ENCODE measurements at regions not wholly inside any gene's neighbourhood (a gene's known extent, or its start where the extent isn't known, plus 50 kb on each side); places are given as distances from the start of the nearest gene placed in this dataset.
"Not testable (repeated sequence)": the region's sequence is repeated elsewhere in the genome, so short reads cannot be mapped to it uniquely, and the experiment has no call there.

- no peak for DNase-seq (ENCODE audit: low spot score)
Measured at GRCh38 chr22:49676783-49677494, 150.7 kb downstream of the BRD1 start.

- DNase-seq (ENCODE audit: low spot score), result no peak
Measured at GRCh38 chr22:49676230-49676629, 151.4 kb downstream of the BRD1 start.

- no peak for DNase-seq (ENCODE audit: low spot score)
Measured at GRCh38 chr22:49674479-49675050, 153.1 kb downstream of the BRD1 start.

- DNase-seq (ENCODE audit: low spot score), result no peak
Measured at GRCh38 chr22:49673048-49673447, 154.6 kb downstream of the BRD1 start.

- no peak for DNase-seq (ENCODE audit: low spot score)
Measured at GRCh38 chr22:49672014-49672516, 155.6 kb downstream of the BRD1 start.

GRCh38 chr22:49671331-49672013 lies 156.2 kb downstream of the BRD1 start:
- no peak for DNase-seq (ENCODE audit: low spot score)

GRCh38 chr22:49670456-49671330 lies 157.0 kb downstream of the BRD1 start:
- no peak for DNase-seq (ENCODE audit: low spot score)

- DNase-seq (ENCODE audit: low spot score), result not testable (repeated sequence)
Measured at GRCh38 chr22:49669969-49670455, 157.7 kb downstream of the BRD1 start.

GRCh38 chr22:49669427-49669968 lies 158.2 kb downstream of the BRD1 start:
- DNase-seq (ENCODE audit: low spot score), result not testable (repeated sequence)

- no peak for DNase-seq (ENCODE audit: low spot score)
Measured at GRCh38 chr22:49668402-49668801, 159.3 kb downstream of the BRD1 start.

GRCh38 chr22:49667236-49667635 lies 160.4 kb downstream of the BRD1 start:
- DNase-seq (ENCODE audit: low spot score), result no peak

- DNase-seq (ENCODE audit: low spot score), result no peak
Measured at GRCh38 chr22:49666146-49666809, 161.4 kb downstream of the BRD1 start.

GRCh38 chr22:49664891-49665290 lies 162.8 kb downstream of the BRD1 start:
- DNase-seq (ENCODE audit: low spot score), result no peak

GRCh38 chr22:49664371-49664881 lies 163.2 kb downstream of the BRD1 start:
- DNase-seq (ENCODE audit: low spot score), result no peak

GRCh38 chr22:49663823-49664222 lies 163.8 kb downstream of the BRD1 start:
- DNase-seq (ENCODE audit: low spot score), result no peak

- no peak for DNase-seq (ENCODE audit: low spot score)
Measured at GRCh38 chr22:49663311-49663711, 164.4 kb downstream of the BRD1 start.

GRCh38 chr22:49662681-49663080 lies 165.0 kb downstream of the BRD1 start:
- no peak for DNase-seq (ENCODE audit: low spot score)

- DNase-seq (ENCODE audit: low spot score), result no peak
Measured at GRCh38 chr22:49660794-49661781, 166.6 kb downstream of the BRD1 start.

- no peak for DNase-seq (ENCODE audit: low spot score)
Measured at GRCh38 chr22:49660321-49660720, 167.4 kb downstream of the BRD1 start.

GRCh38 chr22:49659924-49660315 lies 167.8 kb downstream of the BRD1 start:
- DNase-seq (ENCODE audit: low spot score), result no peak
